CD14-positive monocyte (primary cell): ENCODE measurements at regions not wholly inside any gene's neighbourhood (a gene's known extent, or its start where the extent isn't known, plus 50 kb on each side); places are given as distances from the start of the nearest gene placed in this dataset.
"Not testable (repeated sequence)": the region's sequence is repeated elsewhere in the genome, so short reads cannot be mapped to it uniquely, and the experiment has no call there.

Experiments used
- DNase-seq, 3 donors: peaks; one replicate each; pipeline ENCODE4 v3.0.0-alpha.2; 2011 to 2022
- H2AFZ ChIP-seq: 2 replicates; pipeline ENCODE4 v1.6.0; 2012; ENCODE audit warnings: mild to moderate bottlenecking, low read depth, low read length, inconsistent platforms; ENCODE audit not compliant: insufficient read depth, poor library complexity, severe bottlenecking
- H3K27ac ChIP-seq, 2 donors: 1 replicate in 1 of 2; 2 replicates in 1 of 2; pipeline ENCODE4 v1.5.1; 2012 to 2013; ENCODE audit warnings: low read length in 2 of 2, control low read depth in 1 of 2, inconsistent platforms in 1 of 2, low read depth in 1 of 2, mild to moderate bottlenecking in 1 of 2
- H3K27me3 ChIP-seq, 2 donors: one replicate each; pipeline versions ENCODE4 v1.6.0 to v1.6.1; 2011 to 2013; ENCODE audit warnings: low read length in 2 of 2; ENCODE audit not compliant: control insufficient read depth in 2 of 2, insufficient read depth in 2 of 2
- H3K36me3 ChIP-seq, 2 donors: replicated peaks in 1 of 2; 1 replicate in 1 of 2; 2 replicates in 1 of 2; pipeline versions ENCODE4 v1.5.1 to v1.6.1; 2012 to 2013; ENCODE audit warnings: low read length in 2 of 2, control low read depth in 1 of 2, inconsistent platforms in 1 of 2, mild to moderate bottlenecking in 1 of 2; ENCODE audit not compliant: insufficient read depth in 2 of 2, control insufficient read depth in 1 of 2
- H3K4me1 ChIP-seq, 2 donors: 1 replicate in 1 of 2; 2 replicates in 1 of 2; pipeline versions ENCODE4 v1.5.1 to v1.6.1; 2012 to 2013; ENCODE audit warnings: low read length in 2 of 2, control low read depth in 1 of 2, inconsistent platforms in 1 of 2, mild to moderate bottlenecking in 1 of 2, moderate library complexity in 1 of 2; ENCODE audit not compliant: insufficient read depth in 2 of 2, control insufficient read depth in 1 of 2
- H3K4me2 ChIP-seq: replicated peaks from 2 replicates; pipeline ENCODE3; 2012; ENCODE audit warnings: low read length, moderate library complexity, mild to moderate bottlenecking; ENCODE audit not compliant: poor library complexity, severe bottlenecking; ENCODE audit errors: extremely low read depth
- H3K4me3 ChIP-seq, 3 experiments: fragments of 200-600 bp in 1 of 3; sonication (generic) in 1 of 3; replicated peaks in 1 of 3; 1 replicate in 2 of 3; 2 replicates in 1 of 3; pipeline ENCODE4 v1.5.1; 2011 to 2013; ENCODE audit warnings: low read length in 3 of 3, mild to moderate bottlenecking in 3 of 3, control low read depth in 2 of 3, low read depth in 2 of 3, inconsistent platforms in 1 of 3, moderate library complexity in 1 of 3
- H3K79me2 ChIP-seq: 2 replicates; pipeline ENCODE4 v1.6.0; 2012; ENCODE audit warnings: mild to moderate bottlenecking, control low read depth, inconsistent platforms, low read length, moderate library complexity; ENCODE audit not compliant: insufficient read depth
- H3K9ac ChIP-seq: 2 replicates; pipeline ENCODE4 v1.6.0; 2017; ENCODE audit warnings: low read length, mild to moderate bottlenecking; ENCODE audit not compliant: insufficient read depth, poor library complexity, severe bottlenecking
- H3K9me3 ChIP-seq, 2 donors: replicated peaks in 1 of 2; 1 replicate in 1 of 2; 2 replicates in 1 of 2; pipeline versions ENCODE4 v1.5.1 to v1.6.1; 2012 to 2013; ENCODE audit warnings: low read length in 2 of 2, control low read depth in 1 of 2; ENCODE audit not compliant: control insufficient read depth in 1 of 2, insufficient read depth in 1 of 2
- H4K20me1 ChIP-seq: 2 replicates; pipeline ENCODE4 v1.6.0; 2012; ENCODE audit warnings: mild to moderate bottlenecking, low read length, control low read depth, moderate library complexity; ENCODE audit not compliant: insufficient read depth
- H3K27ac Mint-ChIP-seq, 7 donors: one replicate each; pipeline ENCODE4 v1.8.0; 2020; ENCODE audit warnings: mild to moderate bottlenecking in 7 of 7, mixed read lengths in 7 of 7, moderate library complexity in 6 of 7, inconsistent platforms in 2 of 7
- H3K27me3 Mint-ChIP-seq, 3 donors: one replicate each; pipeline ENCODE4 v1.8.0; 2021 to 2022; ENCODE audit warnings: low read depth in 3 of 3, mild to moderate bottlenecking in 3 of 3, mixed read lengths in 3 of 3, moderate library complexity in 3 of 3, inconsistent platforms in 1 of 3
- H3K36me3 Mint-ChIP-seq, 2 donors: one replicate each; pipeline ENCODE4 v1.8.0; 2020; ENCODE audit warnings: mixed read lengths in 2 of 2, inconsistent platforms in 1 of 2, mild to moderate bottlenecking in 1 of 2
- H3K4me1 Mint-ChIP-seq: one replicate; pipeline ENCODE4 v1.8.0; 2020; ENCODE audit warnings: mild to moderate bottlenecking, mixed read lengths
- H3K4me3 Mint-ChIP-seq, 2 donors: one replicate each; pipeline ENCODE4 v1.8.0; 2020; ENCODE audit warnings: mild to moderate bottlenecking in 2 of 2, mixed read lengths in 2 of 2, moderate library complexity in 1 of 2
- H3K9me3 Mint-ChIP-seq, 7 donors: one replicate each; pipeline ENCODE4 v1.8.0; 2020 to 2022; ENCODE audit warnings: mixed read lengths in 7 of 7, mild to moderate bottlenecking in 6 of 7, moderate library complexity in 6 of 7, inconsistent platforms in 2 of 7
- WGBS: methylation state at CpG from one replicate; pipeline ENCODE4 v1.1.5; 2013; ENCODE audit warnings: missing lambda C conversion rate; ENCODE audit not compliant: insufficient coverage; 5-methylcytosine and 5-hydroxymethylcytosine counted together
- intact Hi-C, 2 donors: fragments of 100-400 bp; cut with micrococcal nuclease; formaldehyde crosslinking; loops; one replicate each; pipeline versions ENCODE4 v1.15.0 to v1.15.1; 2023
- TF ChIP-seq, protein P1 (sequence below): fragments of 200-600 bp; IDR thresholded peaks from one replicate; pipeline ENCODE4 v1.8.0; 2022; ENCODE audit warnings: antibody characterized with exemption, mild to moderate bottlenecking

DNA sequence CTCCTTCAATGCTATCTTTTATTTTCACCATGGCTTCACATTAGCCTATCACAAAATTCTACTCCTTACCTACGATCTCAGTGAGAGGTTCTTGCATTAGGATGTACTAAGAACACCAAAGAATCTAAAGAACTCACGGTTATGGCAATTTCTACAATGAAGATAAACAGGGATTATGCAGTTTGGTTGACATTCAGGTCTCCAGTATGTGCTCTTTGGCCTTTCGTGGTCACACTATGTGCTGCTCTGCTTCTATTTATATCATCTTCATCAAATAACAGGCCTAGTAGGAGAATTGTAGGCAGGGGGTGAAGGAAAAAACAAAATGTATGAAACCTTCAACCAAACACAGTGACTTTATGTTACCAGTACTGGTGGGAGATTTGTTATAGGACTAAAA is 194.0 kb upstream of the SAMSN1 start:
- no peak overlapping the region for H3K4me3 ChIP-seq
- H3K4me2 ChIP-seq = no peak overlapping the region
- TF ChIP-seq, protein P1, sequence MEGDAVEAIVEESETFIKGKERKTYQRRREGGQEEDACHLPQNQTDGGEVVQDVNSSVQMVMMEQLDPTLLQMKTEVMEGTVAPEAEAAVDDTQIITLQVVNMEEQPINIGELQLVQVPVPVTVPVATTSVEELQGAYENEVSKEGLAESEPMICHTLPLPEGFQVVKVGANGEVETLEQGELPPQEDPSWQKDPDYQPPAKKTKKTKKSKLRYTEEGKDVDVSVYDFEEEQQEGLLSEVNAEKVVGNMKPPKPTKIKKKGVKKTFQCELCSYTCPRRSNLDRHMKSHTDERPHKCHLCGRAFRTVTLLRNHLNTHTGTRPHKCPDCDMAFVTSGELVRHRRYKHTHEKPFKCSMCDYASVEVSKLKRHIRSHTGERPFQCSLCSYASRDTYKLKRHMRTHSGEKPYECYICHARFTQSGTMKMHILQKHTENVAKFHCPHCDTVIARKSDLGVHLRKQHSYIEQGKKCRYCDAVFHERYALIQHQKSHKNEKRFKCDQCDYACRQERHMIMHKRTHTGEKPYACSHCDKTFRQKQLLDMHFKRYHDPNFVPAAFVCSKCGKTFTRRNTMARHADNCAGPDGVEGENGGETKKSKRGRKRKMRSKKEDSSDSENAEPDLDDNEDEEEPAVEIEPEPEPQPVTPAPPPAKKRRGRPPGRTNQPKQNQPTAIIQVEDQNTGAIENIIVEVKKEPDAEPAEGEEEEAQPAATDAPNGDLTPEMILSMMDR = no peak
- no peaks in the 10 kb centered on the region for H3K36me3 ChIP-seq
- Mint-ChIP-seq H3K27me3 (no peaks in the 10 kb centered on the region), H3K36me3 (no peaks in the 10 kb centered on the region), H3K9me3 (peaks cover 0 to 13% (median 6%) of the 10 kb centered on the region in 7 donors), H3K27ac (no peak overlapping the region), H3K4me1 (no peaks in the 10 kb centered on the region), H3K4me3 (no peak overlapping the region)
- intact Hi-C loops = loop anchor here in 1 of 2 donors (10.0 kb wide), 1 partner anchor 315 kb away; no protein-coding TSS in a partner anchor
- H2AFZ ChIP-seq = no peak overlapping the region
- no peak overlapping the region for H3K9ac ChIP-seq
- no peak for DNase-seq
- no peaks in the 10 kb centered on the region for H3K4me1 ChIP-seq
- H3K27ac ChIP-seq = no peak overlapping the region
- no peaks in the 10 kb centered on the region for H4K20me1 ChIP-seq
- H3K27me3 ChIP-seq = no peaks in the 10 kb centered on the region
- H3K9me3 ChIP-seq = peaks cover 0 to 5% of the 10 kb centered on the region in 2 donors
- WGBS = no CpG with 5 or more reads among the region's 3 CpGs
- H3K79me2 ChIP-seq = no peaks in the 10 kb centered on the region

DNA sequence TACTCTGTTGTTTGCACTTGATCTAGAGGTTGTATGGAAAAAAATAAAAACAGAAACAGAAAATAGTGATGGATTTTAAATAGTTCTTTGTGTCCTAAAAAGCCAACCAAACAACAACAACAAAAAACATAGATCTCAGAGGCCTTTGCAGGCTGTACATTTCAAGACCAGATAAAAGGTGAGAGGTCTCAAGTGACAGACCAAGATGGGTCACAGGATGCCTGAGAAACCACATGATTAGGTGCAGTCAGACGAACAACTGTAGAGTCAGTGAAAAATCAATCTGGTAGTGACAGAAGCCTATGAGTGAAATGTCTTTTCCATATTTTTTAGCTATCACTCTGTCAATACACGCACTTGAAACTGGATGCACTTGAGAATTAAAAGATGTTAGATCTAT is 193.5 kb upstream of the SAMSN1 start:
- Histone ChIP-seq H2AFZ (no peak overlapping the region), H3K79me2 (no peaks in the 10 kb centered on the region), H3K9ac (no peak overlapping the region), H4K20me1 (no peaks in the 10 kb centered on the region), H3K27ac (no peak overlapping the region), H3K4me3 (no peak overlapping the region), H3K4me2 (no peak overlapping the region), H3K36me3 (no peaks in the 10 kb centered on the region), H3K9me3 (peaks cover 0 to 5% of the 10 kb centered on the region in 2 donors), H3K4me1 (peaks cover 0 to under 1% of the 10 kb centered on the region in 2 donors), H3K27me3 (no peaks in the 10 kb centered on the region)
- WGBS = no CpG with 5 or more reads among the region's 2 CpGs
- intact Hi-C loops = loop anchor here in 1 of 2 donors (10.0 kb wide), 2 partner anchors 145 to 235 kb away; no protein-coding TSS in a partner anchor
- peaks cover 0 to 11% (median 6%) of the 10 kb centered on the region in 7 donors for H3K9me3 Mint-ChIP-seq
- no peak overlapping the region for H3K27ac Mint-ChIP-seq
- no peaks in the 10 kb centered on the region for H3K36me3 Mint-ChIP-seq
- H3K4me1 Mint-ChIP-seq = no peaks in the 10 kb centered on the region
- H3K4me3 Mint-ChIP-seq = no peak overlapping the region
- no peaks in the 10 kb centered on the region for H3K27me3 Mint-ChIP-seq
- TF ChIP-seq, protein P1 = no peak
- no peak for DNase-seq

DNA sequence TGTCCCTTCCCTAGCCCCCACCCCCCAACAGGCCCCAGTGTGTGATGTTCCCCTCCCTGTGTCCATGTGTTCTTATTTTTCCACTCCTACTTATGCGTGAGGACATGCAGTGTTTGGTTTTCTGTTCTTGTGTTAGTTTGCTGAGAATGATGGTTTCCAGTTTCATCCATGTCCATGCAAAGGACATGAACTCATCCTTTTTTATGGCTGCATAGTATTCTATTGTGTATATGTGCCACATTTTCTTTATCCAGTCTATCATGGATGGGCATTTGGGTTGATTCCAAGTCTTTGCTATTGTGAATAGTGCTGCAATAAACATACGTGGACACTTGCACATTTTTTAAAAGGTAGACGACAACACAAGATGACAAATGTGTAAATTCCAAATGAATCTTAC is 192.5 kb upstream of the SAMSN1 start:
- intact Hi-C loops = loop anchor here in 1 of 2 donors (10.0 kb wide), 2 partner anchors 144 to 234 kb away; no protein-coding TSS in a partner anchor
- not testable (repeated sequence) for H3K27me3 Mint-ChIP-seq, H3K9ac ChIP-seq, H3K9me3 ChIP-seq, H3K4me1 Mint-ChIP-seq, H4K20me1 ChIP-seq, H3K36me3 Mint-ChIP-seq, H3K36me3 ChIP-seq, H3K4me3 ChIP-seq, H3K4me3 Mint-ChIP-seq, H3K27ac ChIP-seq, DNase-seq, H3K27ac Mint-ChIP-seq, H3K9me3 Mint-ChIP-seq, H3K4me2 ChIP-seq, H3K79me2 ChIP-seq, H2AFZ ChIP-seq, H3K27me3 ChIP-seq, H3K4me1 ChIP-seq
- WGBS = no CpG with 5 or more reads among the region's 3 CpGs
